ENCODE measurements at regions not wholly inside any gene's neighbourhood (a gene's known extent, or its start where the extent isn't known, plus 50 kb on each side); places are given as distances from the start of the nearest gene placed in this dataset.

DNA sequence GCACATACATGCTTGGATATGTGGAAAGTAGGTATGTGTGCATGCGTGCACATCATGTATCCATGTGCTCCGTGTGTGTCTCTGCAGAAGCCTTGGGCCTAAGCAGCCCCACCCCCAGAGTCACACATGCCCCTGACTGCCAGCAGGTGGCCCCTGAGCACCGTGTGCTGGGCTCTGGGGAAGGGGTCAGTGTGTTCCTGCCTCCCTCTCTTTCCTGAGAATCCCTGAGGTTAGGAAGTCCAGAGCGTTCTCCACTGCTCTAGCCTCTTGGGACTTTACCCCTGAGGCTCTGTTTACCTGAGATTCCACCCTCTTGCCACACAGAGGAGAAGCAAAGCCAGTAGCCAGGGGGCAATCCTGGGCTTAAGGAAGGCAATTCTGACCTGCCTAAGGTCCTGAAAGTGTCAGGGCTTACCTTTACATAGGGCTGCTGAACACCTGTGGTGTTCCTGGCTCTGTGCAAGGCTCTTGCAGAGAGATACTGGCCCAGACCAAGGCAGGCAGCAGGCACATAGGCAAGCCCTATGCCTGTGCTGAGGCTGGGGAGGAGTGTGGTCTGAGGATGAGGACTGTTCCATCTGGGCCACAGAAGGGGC, 207.3 kb downstream of the TMEM38B start:
- H3K4me3 ChIP-seq = no peak overlapping the region
- peak; percentile 77 to 79 for ATAC-seq
- TF ChIP-seq, protein P1, sequence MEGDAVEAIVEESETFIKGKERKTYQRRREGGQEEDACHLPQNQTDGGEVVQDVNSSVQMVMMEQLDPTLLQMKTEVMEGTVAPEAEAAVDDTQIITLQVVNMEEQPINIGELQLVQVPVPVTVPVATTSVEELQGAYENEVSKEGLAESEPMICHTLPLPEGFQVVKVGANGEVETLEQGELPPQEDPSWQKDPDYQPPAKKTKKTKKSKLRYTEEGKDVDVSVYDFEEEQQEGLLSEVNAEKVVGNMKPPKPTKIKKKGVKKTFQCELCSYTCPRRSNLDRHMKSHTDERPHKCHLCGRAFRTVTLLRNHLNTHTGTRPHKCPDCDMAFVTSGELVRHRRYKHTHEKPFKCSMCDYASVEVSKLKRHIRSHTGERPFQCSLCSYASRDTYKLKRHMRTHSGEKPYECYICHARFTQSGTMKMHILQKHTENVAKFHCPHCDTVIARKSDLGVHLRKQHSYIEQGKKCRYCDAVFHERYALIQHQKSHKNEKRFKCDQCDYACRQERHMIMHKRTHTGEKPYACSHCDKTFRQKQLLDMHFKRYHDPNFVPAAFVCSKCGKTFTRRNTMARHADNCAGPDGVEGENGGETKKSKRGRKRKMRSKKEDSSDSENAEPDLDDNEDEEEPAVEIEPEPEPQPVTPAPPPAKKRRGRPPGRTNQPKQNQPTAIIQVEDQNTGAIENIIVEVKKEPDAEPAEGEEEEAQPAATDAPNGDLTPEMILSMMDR (IDR thresholded peaks at IDR 0.05) = peak; percentile 52
- H3K27ac ChIP-seq = no peak overlapping the region
- no peak for DNase-seq
- no peaks in the 10 kb centered on the region for H3K27me3 ChIP-seq (ENCODE audit: low read depth)
- no peaks in the 10 kb centered on the region for H3K9me3 ChIP-seq
- H3K4me1 ChIP-seq = no peaks in the 10 kb centered on the region
- H3K36me3 ChIP-seq = no peaks in the 10 kb centered on the region
- intact Hi-C loops (cut with DNase I) = no loop called here

DNA sequence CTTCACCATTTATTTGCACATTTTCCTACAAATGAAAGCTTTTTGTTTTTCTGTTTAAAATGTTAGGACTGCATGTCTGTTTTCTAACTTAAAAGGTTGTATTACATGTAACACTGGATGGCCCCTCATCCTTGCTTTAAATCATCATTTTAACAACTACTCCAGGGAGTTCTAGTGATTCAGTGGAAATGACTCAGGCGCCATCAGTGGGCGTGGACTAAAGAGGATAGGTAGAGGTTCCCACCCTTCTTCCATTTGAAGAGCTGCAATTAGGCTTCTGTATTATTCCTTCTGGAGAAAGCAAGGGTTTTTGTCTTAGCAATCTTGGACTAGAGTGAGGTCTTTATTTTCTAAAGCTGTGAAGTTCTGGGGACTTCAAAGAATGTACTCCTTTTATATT, 213.7 kb downstream of the TMEM38B start:
- no peaks in the 10 kb centered on the region for H3K36me3 ChIP-seq
- no peaks in the 10 kb centered on the region for H3K9me3 ChIP-seq
- DNase-seq = no peak
- H3K4me1 ChIP-seq = peaks cover 8% of the 10 kb centered on the region
- H3K4me3 ChIP-seq = no peak overlapping the region
- TF ChIP-seq, protein P1 (IDR thresholded peaks at IDR 0.05) = no peak
- intact Hi-C loops (cut with DNase I) = no loop called here
- H3K27me3 ChIP-seq (ENCODE audit: low read depth) = no peaks in the 10 kb centered on the region
- no peak overlapping the region for H3K27ac ChIP-seq
- no peak for ATAC-seq

DNA sequence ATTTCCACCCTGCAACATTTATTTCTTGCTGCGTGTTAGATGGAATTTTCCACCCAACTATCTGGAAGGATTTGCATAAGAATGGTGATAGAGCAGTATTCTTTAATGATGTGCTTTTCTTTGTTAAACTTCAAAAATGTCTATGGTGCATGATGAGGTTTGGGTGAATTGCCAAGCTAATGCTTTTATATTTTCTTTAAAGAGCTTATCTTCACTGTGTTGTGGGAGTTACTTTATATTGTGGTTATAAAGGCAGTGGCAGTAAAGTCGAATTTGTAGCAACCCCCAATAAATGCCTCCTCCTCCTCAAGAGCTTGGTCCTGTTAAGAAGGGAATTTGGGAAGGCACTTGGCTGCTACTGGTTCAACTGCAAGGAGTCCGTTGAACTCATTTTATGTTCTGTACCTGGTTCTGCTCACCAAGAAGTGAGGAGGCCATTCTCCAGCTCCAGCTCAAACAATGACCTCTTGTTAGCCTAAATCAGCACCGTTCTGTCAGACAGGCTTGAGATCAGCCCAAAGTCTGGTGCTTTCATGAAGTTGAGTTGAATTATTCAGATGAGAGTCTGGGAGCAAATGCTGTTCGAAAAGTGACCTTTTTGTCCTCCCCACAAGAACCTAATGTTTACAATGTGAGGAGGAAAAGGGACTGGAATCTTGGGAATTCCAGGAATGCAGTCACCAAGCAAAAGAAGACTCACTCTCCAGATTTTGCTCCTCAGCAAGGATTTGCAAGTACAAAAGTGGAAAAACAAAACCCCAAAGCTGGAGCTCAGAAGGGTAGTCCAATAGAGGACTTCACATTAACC, 217.0 kb downstream of the TMEM38B start:
- H3K4me1 ChIP-seq = peaks cover 8% of the 10 kb centered on the region
- H3K4me3 ChIP-seq = no peak overlapping the region
- ATAC-seq = no peak
- no peak overlapping the region for H3K27ac ChIP-seq
- TF ChIP-seq, protein P1 (IDR thresholded peaks at IDR 0.05) = no peak
- intact Hi-C loops (cut with DNase I) = no loop called here
- DNase-seq = no peak
- H3K27me3 ChIP-seq (ENCODE audit: low read depth) = no peaks in the 10 kb centered on the region
- H3K36me3 ChIP-seq = no peaks in the 10 kb centered on the region
- H3K9me3 ChIP-seq = no peaks in the 10 kb centered on the region

DNA sequence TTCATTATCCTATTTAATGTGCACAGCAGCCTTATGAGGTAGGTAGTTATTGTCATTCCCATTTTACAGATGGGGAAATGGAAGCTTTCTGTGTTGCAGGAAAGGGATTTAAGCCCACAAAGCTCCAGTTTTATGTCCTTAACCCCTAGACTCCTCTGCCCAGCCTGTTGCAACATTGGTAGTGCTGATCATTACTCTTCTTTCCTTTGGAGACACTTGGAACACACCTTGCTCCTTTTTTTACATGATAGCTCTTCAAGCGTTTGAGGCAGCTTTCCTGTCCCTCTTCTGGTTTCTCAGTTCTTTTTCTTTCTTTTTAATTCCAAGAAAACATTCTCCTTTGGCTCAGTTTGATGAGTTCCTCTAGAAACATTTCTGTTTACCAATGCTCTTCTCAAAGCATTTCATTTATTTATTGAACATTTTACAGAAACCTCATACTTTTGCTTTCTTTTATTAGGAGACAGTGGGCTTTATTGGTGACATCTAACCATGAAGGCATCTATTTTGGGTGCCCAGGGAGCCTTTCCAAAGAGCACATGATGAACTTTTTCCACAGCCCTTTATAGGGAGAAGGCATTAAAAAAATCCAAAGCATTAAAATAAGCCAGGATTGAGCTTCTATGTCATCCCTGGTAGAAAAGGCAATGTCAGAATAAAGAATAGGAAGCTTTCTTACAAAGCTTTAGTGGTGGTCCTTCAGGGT, 218.0 kb downstream of the TMEM38B start:
- no peaks in the 10 kb centered on the region for H3K9me3 ChIP-seq
- H3K36me3 ChIP-seq = no peaks in the 10 kb centered on the region
- TF ChIP-seq, protein P1 (IDR thresholded peaks at IDR 0.05) = no peak
- ATAC-seq (no peak), DNase-seq (no peak)
- H3K27ac ChIP-seq = no peak overlapping the region
- H3K4me1 ChIP-seq = peaks cover 8% of the 10 kb centered on the region
- no peaks in the 10 kb centered on the region for H3K27me3 ChIP-seq (ENCODE audit: low read depth)
- H3K4me3 ChIP-seq = no peak overlapping the region
- intact Hi-C loops (cut with DNase I) = no loop called here

DNA sequence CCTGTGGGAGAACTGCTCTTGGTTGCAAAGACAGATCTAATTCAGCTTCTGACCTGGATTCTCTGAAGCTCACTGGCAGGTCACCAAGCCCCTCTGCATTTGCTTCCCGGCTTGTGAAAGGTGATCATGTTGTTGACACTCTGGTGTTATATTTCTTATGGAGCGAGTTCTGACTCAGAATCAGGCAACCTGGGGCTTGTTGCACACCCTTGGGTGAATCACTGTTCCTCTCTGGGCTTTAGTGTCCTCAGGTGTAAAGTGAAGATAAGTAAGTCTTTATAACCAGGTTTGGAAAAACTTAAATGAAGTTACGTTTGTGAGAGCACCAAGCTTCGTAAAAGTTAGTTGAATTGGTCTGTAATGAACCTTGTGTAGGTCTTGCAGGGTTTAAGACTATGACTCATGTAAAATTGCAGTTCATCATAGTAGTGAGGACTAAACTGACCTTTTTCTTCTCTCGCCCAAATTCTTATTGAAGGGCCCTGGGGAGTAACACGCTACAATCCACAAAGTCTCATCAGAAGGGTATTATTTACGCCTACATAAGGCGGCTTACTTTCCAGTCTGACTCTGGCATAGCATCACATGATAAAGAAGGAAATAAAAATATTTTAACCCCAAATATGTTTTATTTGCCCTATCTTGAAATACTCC, 218.6 kb downstream of the TMEM38B start:
- Histone ChIP-seq H3K4me3 (no peak overlapping the region), H3K36me3 (no peaks in the 10 kb centered on the region), H3K27me3 (ENCODE audit: low read depth) (no peaks in the 10 kb centered on the region), H3K4me1 (peaks cover 8% of the 10 kb centered on the region), H3K9me3 (no peaks in the 10 kb centered on the region), H3K27ac (no peak overlapping the region)
- TF ChIP-seq, protein P1 (IDR thresholded peaks at IDR 0.05) = no peak
- ATAC-seq = no peak
- intact Hi-C loops (cut with DNase I) = no loop called here
- DNase-seq = no peak
